HFFc6 (cell line): ENCODE measurements at regions not wholly inside any gene's neighbourhood (a gene's known extent, or its start where the extent isn't known, plus 50 kb on each side); places are given as distances from the start of the nearest gene placed in this dataset.

Source experiments
- DNase-seq: peaks from one replicate; pipeline ENCODE4 v3.0.0-alpha.2; 2018
- H3K27ac Mint-ChIP-seq: 2 replicates; pipeline ENCODE4 v1.8.0; 2020; ENCODE audit warnings: mild to moderate bottlenecking, mixed read lengths
- H3K27me3 Mint-ChIP-seq: 2 replicates; pipeline ENCODE4 v1.8.0; 2021; ENCODE audit warnings: mild to moderate bottlenecking, moderate library complexity, mixed read lengths; ENCODE audit not compliant: insufficient read depth
- H3K36me3 Mint-ChIP-seq: 2 replicates; pipeline ENCODE4 v1.8.0; 2021; ENCODE audit warnings: low read depth, mixed read lengths
- H3K4me1 Mint-ChIP-seq: 2 replicates; pipeline ENCODE4 v1.8.0; 2020; ENCODE audit warnings: low read depth, mixed read lengths
- H3K4me3 Mint-ChIP-seq: 2 replicates; pipeline ENCODE4 v1.8.0; 2020; ENCODE audit warnings: mild to moderate bottlenecking, moderate library complexity, mixed read lengths
- H3K9me3 Mint-ChIP-seq: 2 replicates; pipeline ENCODE4 v1.8.0; 2020; ENCODE audit warnings: mild to moderate bottlenecking, mixed read lengths
- CTCF ChIP-seq: fragments of 200-600 bp; sonication (generic); IDR thresholded peaks from 2 replicates; pipeline ENCODE4 v1.5.0; 2021; ENCODE audit warnings: antibody characterized with exemption, mild to moderate bottlenecking

- no peak for TF ChIP-seq CTCF
- Mint-ChIP-seq H3K4me1 (peaks cover 24% of the 10 kb centered on the region), H3K9me3 (no peaks in the 10 kb centered on the region; the same call in 1 of the 2 replicates), H3K36me3 (peaks cover 6% of the 10 kb centered on the region; the same call in 1 of the 2 replicates), H3K27me3 (no peaks in the 10 kb centered on the region), H3K27ac (no peak overlapping the region), H3K4me3 (no peak overlapping the region)
- no peak for DNase-seq
Measured at GRCh38 chr11:10358696-10359095, 53.8 kb downstream of the ADM start.

- no peak for DNase-seq
- Mint-ChIP-seq H3K4me3 (no peak overlapping the region), H3K9me3 (no peaks in the 10 kb centered on the region; the same call in 1 of the 2 replicates)
Measured at GRCh38 chr11:10359171-10359570, 54.3 kb downstream of the ADM start.

GRCh38 chr11:10360835-10361234, 56.0 kb downstream of the ADM start:
- H3K36me3 Mint-ChIP-seq: peaks cover 6% of the 10 kb centered on the region; the same call in 1 of the 2 replicates
- H3K9me3 Mint-ChIP-seq: no peaks in the 10 kb centered on the region; the same call in 1 of the 2 replicates
- no peak overlapping the region for H3K27ac Mint-ChIP-seq
- H3K27me3 Mint-ChIP-seq: no peaks in the 10 kb centered on the region
- no peak overlapping the region for H3K4me3 Mint-ChIP-seq
- no peak for TF ChIP-seq CTCF
- no peak for DNase-seq
- peaks cover 6% of the 10 kb centered on the region for H3K4me1 Mint-ChIP-seq

More at GRCh38 chr11:10359171-10359570, 54.3 kb downstream of the ADM start:
- TF ChIP-seq CTCF: no peak
- Mint-ChIP-seq H3K27ac (no peak overlapping the region), H3K36me3 (peaks cover 6% of the 10 kb centered on the region; the same call in 1 of the 2 replicates), H3K4me1 (peaks cover 22% of the 10 kb centered on the region), H3K27me3 (no peaks in the 10 kb centered on the region)

GRCh38 chr11:10365045-10365444, 60.2 kb downstream of the ADM start:
- H3K4me3 Mint-ChIP-seq: no peak overlapping the region
- H3K27me3 Mint-ChIP-seq: peaks cover 1% of the 10 kb centered on the region
- DNase-seq: no peak
- peaks cover 3% of the 10 kb centered on the region; the same call in 1 of the 2 replicates for H3K36me3 Mint-ChIP-seq
- peaks cover 31% of the 10 kb centered on the region for H3K4me1 Mint-ChIP-seq
- no peak overlapping the region for H3K27ac Mint-ChIP-seq
- no peak for TF ChIP-seq CTCF
- H3K9me3 Mint-ChIP-seq: no peaks in the 10 kb centered on the region; the same call in 1 of the 2 replicates

DNA sequence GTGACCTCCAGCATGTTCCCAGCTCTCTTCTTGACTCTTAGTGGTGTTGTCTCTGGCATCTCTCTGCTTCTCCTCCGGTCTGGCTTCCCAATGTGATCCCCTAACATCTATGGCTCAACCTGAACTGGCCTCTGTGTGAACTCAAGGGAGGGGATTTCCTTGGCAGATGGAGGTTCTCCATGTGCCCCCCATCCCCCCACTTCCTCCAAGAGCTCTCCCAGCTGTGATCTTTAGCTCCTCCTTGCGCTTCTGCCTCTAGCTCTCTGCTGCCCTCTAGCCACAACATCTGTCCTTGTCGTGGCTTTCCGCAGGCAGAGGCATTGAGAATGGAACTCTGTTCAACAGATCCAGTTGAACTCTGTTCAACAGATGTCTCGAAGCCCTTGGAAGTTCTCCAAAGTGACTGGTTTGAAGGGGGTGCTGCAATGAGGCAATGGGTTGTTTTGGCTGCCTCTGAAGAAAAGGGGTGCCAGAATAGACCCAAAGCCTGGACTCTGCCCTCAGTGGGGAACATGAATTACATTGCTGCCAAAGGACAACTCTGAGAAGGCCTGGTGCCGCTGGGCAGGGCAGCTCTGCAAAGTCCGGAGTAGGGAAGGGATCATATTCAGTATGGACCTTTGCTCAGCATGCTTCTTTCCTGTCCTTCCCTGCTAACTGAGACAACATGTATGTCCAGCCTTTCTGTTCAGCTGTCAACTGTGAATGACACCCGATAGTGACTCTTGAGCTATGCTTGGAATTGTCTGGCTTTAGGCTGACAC, 61.9 kb downstream of the ADM start:
- Mint-ChIP-seq H3K27me3 (peaks cover 2% of the 10 kb centered on the region), H3K9me3 (no peaks in the 10 kb centered on the region), H3K27ac (peak overlapping the region; percentile 56), H3K4me3 (no peak overlapping the region), H3K36me3 (no peaks in the 10 kb centered on the region; the same call in 1 of the 2 replicates), H3K4me1 (peaks cover 46% of the 10 kb centered on the region)
- peak; percentile 92 for TF ChIP-seq CTCF
- DNase-seq: peak; percentile 79
